Mesothelial cell of epicardium (in vitro differentiated cells): ENCODE measurements at regions not wholly inside any gene's neighbourhood (a gene's known extent, or its start where the extent isn't known, plus 50 kb on each side); places are given as distances from the start of the nearest gene placed in this dataset.

Source experiments
- DNase-seq, 2 experiments: peaks; one replicate each; pipeline ENCODE4 v3.0.0; 2021; ENCODE audit warnings: low spot score in 2 of 2; ENCODE audit not compliant: unreplicated experiment in 2 of 2
- H3K27ac Mint-ChIP-seq: 2 replicates; pipeline ENCODE4 v1.8.0; 2021; ENCODE audit warnings: mixed read lengths
- H3K27me3 Mint-ChIP-seq: 2 replicates; pipeline ENCODE4 v1.8.0; 2021; ENCODE audit warnings: low read depth, mixed read lengths
- H3K36me3 Mint-ChIP-seq: 2 replicates; pipeline ENCODE4 v1.8.0; 2021; ENCODE audit warnings: mixed read lengths
- H3K4me1 Mint-ChIP-seq: 2 replicates; pipeline ENCODE4 v1.8.0; 2021; ENCODE audit warnings: mixed read lengths
- H3K4me3 Mint-ChIP-seq: 2 replicates; pipeline ENCODE4 v1.8.0; 2021; ENCODE audit warnings: mild to moderate bottlenecking, moderate library complexity, mixed read lengths
- H3K9me3 Mint-ChIP-seq: 2 replicates; pipeline ENCODE4 v1.8.0; 2021; ENCODE audit warnings: mixed read lengths
- TF ChIP-seq, protein P1 (sequence below): fragments of 200-600 bp; sonication (generic); IDR thresholded peaks from one replicate; pipeline ENCODE4 v1.5.0; 2021; ENCODE audit warnings: antibody characterized with exemption; ENCODE audit not compliant: unreplicated experiment

DNA sequence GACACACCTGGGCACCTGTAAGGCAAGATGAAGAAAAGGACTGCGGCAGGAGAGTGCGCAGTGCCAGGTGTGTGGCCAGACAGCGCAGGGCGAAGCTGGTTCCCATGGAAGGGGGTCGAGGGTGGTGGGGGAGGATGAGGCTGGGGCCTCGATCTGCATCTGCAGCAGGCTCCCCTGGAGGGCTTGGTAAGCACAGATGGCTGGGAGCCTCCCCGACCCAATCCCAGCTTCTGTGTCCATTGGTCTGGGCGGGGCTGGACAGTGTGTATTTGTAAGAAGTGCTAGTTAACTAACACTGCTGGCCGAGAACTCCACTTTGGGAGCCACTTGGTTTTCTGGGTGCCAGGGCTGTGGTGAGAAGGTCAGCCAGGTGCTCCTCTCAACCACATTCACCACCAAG lies 385.1 kb upstream of the IRX1 start:
- no peaks in the 10 kb centered on the region for H3K36me3 Mint-ChIP-seq
- no peaks in the 10 kb centered on the region for H3K4me1 Mint-ChIP-seq
- H3K27me3 Mint-ChIP-seq: peaks cover 12% of the 10 kb centered on the region
- H3K9me3 Mint-ChIP-seq: peaks cover 1% of the 10 kb centered on the region
- no peak overlapping the region for H3K4me3 Mint-ChIP-seq
- TF ChIP-seq, protein P1, sequence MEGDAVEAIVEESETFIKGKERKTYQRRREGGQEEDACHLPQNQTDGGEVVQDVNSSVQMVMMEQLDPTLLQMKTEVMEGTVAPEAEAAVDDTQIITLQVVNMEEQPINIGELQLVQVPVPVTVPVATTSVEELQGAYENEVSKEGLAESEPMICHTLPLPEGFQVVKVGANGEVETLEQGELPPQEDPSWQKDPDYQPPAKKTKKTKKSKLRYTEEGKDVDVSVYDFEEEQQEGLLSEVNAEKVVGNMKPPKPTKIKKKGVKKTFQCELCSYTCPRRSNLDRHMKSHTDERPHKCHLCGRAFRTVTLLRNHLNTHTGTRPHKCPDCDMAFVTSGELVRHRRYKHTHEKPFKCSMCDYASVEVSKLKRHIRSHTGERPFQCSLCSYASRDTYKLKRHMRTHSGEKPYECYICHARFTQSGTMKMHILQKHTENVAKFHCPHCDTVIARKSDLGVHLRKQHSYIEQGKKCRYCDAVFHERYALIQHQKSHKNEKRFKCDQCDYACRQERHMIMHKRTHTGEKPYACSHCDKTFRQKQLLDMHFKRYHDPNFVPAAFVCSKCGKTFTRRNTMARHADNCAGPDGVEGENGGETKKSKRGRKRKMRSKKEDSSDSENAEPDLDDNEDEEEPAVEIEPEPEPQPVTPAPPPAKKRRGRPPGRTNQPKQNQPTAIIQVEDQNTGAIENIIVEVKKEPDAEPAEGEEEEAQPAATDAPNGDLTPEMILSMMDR: no peak
- no peak for DNase-seq
- H3K27ac Mint-ChIP-seq: no peak overlapping the region

DNA sequence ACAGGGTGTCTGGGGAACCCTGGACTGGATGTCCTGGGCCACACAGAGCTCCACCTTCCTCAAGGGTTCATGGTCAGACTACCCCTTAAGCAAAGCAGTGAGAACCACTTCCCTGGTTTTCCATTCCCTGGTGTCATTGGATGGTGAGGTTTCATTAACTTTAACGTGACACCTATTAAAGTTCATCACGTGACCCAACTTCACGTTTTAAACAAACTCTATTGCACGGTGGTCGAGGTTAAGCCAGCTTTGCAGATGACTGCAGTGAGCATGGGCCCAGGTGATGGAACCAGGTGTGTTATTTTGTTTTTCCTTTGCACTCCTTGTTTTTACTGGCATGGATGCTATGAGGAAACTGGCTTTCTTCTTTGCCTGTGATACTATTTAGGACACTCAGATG lies 385.7 kb upstream of the IRX1 start:
- H3K4me3 Mint-ChIP-seq: no peak overlapping the region
- H3K9me3 Mint-ChIP-seq: peaks cover 7% of the 10 kb centered on the region
- H3K27ac Mint-ChIP-seq: no peak overlapping the region
- H3K4me1 Mint-ChIP-seq: no peaks in the 10 kb centered on the region
- H3K36me3 Mint-ChIP-seq: no peaks in the 10 kb centered on the region
- no peak for DNase-seq
- H3K27me3 Mint-ChIP-seq: peaks cover 16% of the 10 kb centered on the region
- TF ChIP-seq, protein P1: no peak

DNA sequence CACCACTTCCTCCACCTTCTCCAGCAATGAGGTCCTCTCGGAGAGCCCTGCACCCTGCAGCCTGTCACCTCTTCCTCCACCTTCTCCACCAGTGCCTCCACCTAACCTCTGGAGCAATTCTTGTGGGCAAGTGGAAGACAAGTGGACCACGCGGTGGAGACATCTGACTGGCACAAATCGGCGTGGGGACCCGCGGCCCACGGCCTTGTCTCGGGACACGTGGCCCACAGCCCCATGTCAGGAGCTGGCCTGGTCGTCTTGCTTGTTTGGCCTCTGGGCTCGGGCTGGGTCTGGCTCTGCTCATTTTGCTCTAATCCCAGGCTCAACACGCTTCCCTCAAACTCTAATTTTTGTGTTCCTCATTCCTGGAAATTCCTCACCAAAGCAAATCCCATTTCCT lies 393.1 kb upstream of the IRX1 start:
- H3K9me3 Mint-ChIP-seq: peaks cover 9% of the 10 kb centered on the region
- peaks cover 56% of the 10 kb centered on the region for H3K27me3 Mint-ChIP-seq
- DNase-seq: no peak
- H3K4me1 Mint-ChIP-seq: peaks cover 19% of the 10 kb centered on the region
- no peak overlapping the region for H3K4me3 Mint-ChIP-seq
- no peak overlapping the region for H3K27ac Mint-ChIP-seq
- TF ChIP-seq, protein P1: no peak
- no peaks in the 10 kb centered on the region for H3K36me3 Mint-ChIP-seq

DNA sequence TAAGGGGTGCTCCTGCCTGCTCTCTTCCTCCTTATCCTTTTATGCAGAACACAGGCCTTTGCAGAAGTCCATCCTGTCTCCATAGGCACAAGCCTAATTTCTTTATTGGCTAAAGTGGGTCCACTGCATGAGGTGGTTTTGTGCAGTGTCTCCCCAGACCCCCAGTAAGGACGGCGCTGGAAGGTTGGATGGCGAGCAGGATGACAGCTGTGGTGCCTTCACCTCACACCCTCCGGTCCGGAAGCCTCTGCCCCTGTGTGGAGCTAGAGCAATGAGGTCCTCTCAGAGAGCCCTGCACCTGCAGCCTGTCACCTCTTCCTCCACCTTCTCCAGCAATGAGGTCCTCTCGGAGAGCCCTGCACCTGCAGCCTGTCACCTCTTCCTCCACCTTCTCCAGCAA lies 393.7 kb upstream of the IRX1 start:
- H3K4me1 Mint-ChIP-seq: peaks cover 24% of the 10 kb centered on the region
- no peaks in the 10 kb centered on the region for H3K36me3 Mint-ChIP-seq
- TF ChIP-seq, protein P1: no peak
- no peak for DNase-seq
- no peak overlapping the region for H3K27ac Mint-ChIP-seq
- peaks cover 9% of the 10 kb centered on the region for H3K9me3 Mint-ChIP-seq
- H3K4me3 Mint-ChIP-seq: no peak overlapping the region
- peaks cover 62% of the 10 kb centered on the region for H3K27me3 Mint-ChIP-seq

DNA sequence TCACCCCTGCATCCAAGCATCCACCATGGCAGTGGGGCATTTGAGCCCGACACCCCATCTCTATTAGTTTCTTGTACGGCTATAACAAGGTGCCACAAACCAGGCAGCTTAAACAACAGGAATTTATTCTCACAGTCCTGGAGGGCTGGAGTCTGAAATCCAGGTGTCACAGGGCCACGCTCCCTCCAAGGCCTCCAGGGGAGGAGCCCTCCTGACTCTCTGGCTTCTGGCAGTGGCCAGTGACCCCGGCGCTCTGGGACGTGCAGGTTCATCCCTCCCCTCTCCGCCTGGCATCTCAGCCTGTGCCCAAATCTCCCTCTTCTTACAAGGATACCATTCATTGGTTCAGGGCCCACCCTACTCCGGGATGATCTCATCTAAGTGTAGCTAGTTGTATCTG lies 394.5 kb upstream of the IRX1 start:
- Mint-ChIP-seq H3K27ac (no peak overlapping the region), H3K9me3 (peaks cover 9% of the 10 kb centered on the region), H3K27me3 (peaks cover 67% of the 10 kb centered on the region), H3K36me3 (no peaks in the 10 kb centered on the region), H3K4me1 (peaks cover 24% of the 10 kb centered on the region), H3K4me3 (no peak overlapping the region)
- DNase-seq: no peak
- TF ChIP-seq, protein P1: no peak

DNA sequence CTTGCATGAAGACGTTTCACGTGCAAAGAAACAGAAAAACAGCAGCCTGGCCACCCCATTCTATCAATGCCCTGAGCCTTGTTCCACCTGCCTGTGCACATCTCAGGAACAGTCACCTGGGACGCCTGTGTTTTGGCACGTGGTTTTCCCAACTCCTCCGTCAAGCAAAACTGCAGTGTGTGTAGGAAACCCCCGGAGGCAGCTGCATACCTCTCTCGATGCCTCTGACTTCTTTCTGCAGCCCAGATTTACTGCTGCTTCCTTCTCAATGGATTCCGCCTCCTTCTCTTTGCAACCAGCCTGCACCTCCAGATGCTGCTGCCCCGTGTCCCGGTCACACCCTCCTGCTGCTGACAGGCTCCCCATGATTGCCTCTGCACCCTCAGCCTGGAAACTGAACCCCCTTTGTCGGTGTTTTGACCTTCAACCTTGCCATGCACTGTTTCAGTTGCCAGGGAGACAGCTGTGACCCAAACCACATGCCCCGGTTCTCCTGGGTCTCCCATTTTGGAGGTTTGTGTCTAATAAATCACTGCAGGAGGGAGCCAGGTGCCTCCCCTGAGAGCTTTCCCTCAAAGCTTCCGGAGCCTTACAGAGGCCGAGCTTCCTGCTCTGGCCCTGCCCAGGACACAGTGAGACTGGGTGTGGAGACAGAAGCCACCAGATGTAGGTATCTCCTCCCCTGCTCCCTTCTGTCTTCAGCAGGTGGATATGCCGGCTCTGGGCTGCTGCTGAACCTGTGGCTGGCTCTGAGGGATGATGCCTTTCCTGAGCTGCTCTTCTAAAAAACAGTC lies 395.5 kb upstream of the IRX1 start:
- Mint-ChIP-seq H3K36me3 (no peaks in the 10 kb centered on the region), H3K27me3 (peaks cover 72% of the 10 kb centered on the region)
- no peak for DNase-seq

More for the DNA sequence above, 395.5 kb upstream of the IRX1 start:
- peaks cover 4% of the 10 kb centered on the region for H3K9me3 Mint-ChIP-seq
- no peak overlapping the region for H3K4me3 Mint-ChIP-seq
- H3K4me1 Mint-ChIP-seq: peaks cover 24% of the 10 kb centered on the region
- TF ChIP-seq, protein P1: no peak
- no peak overlapping the region for H3K27ac Mint-ChIP-seq
